ENCODE measurements at regions not wholly inside any gene's neighbourhood (a gene's known extent, or its start where the extent isn't known, plus 50 kb on each side); places are given as distances from the start of the nearest gene placed in this dataset.
"Not testable (repeated sequence)": the region's sequence is repeated elsewhere in the genome, so short reads cannot be mapped to it uniquely, and the experiment has no call there.

DNA sequence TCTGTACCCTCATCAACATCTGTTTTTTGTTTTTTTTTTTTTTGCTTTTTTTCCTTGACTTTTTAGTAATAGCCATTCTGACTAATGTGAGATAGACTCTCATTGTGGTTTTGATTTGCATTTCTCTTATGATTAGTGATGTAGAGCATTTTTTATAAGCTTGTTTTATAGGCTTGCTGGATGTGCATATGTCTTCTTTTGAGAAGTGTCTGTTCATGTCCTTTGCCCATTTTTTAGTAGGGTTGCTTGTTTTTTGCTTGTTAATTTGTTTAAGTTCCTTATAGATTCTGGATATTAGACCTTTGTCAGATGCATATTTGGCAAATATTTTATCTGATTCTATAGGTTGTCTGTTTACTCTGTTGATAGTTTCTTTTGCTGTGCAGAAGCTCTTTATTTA, 53.5 kb upstream of the FAR1 start:
- DNase-seq: not testable (repeated sequence)

DNA sequence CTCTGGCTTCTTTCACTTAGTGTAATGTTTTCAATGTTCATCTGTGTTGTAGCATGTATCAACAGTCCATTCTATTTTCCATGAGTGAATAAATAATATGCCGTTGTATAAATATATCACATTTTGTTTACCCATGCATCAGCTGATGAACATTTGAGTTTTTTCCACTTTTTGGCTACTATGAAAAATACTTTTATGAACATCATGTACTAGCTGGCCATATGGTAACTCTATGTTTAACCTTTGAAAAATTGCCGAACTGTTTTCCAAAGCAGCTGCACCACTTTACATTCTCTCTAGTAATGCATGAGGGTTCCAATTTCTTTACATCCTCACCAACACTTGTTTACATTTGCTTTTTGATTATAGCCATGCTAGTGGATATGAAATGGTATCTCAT, 59.8 kb upstream of the FAR1 start:
- DNase-seq: no peak

DNA sequence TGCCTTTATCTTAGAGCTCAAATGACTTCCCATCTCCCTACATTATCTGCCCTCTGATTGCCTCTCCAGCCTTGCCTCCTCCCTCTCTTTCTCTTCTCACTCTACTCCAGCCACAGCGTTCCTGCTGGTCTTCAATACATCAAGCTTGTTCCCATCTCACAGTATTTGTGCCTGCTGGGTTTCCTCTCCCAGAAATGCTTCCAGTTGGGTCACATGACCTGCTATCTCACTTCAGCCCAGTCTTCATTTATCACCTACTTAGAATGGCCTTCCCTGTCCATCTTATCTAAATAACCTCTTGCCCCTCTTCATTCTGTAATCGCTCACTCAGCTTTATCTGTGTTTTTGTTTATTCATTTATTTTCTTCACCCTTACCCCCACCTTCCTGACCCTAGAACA, 61.8 kb upstream of the FAR1 start:
- DNase-seq: no peak

DNA sequence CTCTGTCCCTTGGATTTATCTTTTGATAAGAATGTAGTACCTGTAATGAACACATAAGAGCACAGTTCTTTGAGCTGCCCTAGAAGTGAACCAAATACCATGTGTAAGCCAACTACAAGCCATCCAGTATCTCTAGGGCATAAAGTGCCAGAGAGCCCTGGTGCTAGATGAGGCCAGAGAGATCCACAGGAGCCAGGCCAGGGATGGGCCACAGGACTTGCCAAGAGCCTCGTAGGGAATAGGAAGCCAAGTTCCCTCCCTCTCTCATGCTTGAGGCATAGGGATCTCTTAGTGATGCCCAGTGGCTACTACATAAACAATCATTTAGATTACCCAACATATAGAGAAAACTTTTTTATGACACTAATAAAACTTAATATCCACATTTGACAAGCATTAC, 64.8 kb upstream of the FAR1 start:
- DNase-seq: no peak

GRCh38 chr11:13602844-13603243, 65.6 kb upstream of the FAR1 start:
- no peak for DNase-seq

DNA sequence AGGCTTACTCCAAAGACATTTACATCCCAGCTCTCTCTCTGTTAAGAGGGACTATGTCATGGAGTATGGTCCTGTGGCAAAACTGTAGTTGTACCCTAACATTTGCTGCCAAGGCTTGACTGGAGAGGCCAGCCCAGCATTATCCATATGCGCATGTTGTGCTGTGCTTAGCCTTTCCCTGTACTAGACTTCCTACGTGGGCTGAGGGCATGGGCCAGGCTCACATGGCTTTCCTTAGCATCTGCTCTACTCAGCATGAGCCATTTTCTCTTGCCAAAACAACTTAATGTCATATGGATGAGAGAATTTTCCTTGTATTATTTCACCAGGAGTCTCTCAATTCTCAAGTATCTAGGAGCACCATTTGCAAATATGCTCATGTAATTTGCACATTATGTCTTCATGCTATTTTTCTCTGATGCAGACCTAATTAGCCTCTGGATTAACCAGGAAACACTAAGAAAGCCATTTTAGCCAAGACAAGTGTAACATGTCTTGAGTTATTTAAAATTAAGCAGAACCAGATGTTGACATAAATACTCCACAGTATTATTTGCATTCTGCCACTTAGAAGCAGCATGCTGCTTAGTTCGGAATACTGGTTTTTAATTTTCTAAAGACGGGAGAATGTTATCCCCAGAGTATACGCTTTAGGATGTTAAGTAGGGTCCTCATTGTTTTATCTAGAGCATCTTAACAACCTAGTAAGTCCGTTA, 71.7 kb upstream of the FAR1 start:
- DNase-seq: no peak

DNA sequence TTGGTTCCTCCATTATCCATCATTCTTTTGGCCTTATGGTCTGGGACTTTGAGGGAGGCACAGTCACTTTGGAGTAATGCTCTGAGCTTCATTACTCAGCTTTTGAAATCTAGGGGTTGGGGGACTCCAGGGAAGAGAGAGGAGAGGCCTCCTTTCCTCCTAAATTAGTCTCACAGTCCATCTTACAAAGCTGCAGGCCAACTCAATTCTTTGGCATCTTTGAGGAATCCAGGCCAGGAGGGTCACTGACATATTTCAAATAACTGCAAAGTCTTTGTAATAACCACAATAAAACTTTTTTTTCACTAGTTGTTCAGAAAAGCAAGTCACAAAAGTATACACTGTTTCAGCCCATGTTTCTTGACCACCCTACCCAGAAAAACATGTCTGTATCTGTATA, 73.3 kb upstream of the FAR1 start:
- no peak for DNase-seq

- no peak for DNase-seq
Measured at GRCh38 chr11:13594044-13594443, 74.4 kb upstream of the FAR1 start.

- DNase-seq: no peak
Measured at GRCh38 chr11:13578514-13579140, 82.8 kb upstream of the PTH start.

- DNase-seq: no peak
Measured at GRCh38 chr11:13577881-13578280, 82.1 kb upstream of the PTH start.

DNA sequence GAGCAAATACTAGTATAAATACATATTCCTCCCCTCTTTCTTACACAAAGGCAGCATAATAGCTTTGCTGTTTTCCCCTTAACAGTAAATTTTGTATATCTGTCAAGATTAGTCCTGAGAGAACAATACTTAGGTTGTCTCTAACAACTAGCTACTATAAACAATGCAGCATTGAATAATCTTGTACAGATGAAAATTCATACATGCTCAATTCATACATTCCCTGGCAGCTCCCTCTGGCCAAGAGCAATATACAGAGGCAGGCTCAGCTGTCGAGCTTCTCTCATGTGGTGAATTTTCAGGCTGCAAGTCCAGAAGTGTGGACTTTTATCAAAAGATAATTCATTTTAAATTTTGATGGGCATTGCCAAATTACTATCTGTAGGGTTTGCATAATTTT, 81.2 kb upstream of the PTH start:
- DNase-seq: no peak

GRCh38 chr11:13575385-13575784, 79.6 kb upstream of the PTH start:
- DNase-seq: not testable (repeated sequence)

- no peak for DNase-seq
Measured at GRCh38 chr11:13567551-13567950, 71.8 kb upstream of the PTH start.

DNA sequence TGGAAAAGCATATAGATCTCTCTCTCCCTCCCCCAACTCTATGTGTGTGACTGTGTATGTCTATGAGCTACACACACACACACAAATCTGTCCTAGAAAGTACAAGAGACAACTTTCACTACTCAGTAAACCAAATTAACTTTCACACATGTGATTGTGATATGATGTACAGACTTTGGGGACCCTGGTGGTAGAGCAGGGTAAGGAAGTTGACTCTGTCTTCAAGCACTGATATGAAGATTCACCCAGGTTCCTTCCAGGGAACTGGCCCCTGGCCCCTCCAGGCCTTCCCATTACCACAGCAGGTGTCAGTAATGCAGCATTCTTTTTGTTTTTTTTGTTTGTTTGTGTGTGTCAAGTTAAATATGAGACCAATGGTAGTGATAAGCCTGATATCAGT, 66.1 kb upstream of the PTH start:
- no peak for DNase-seq

GRCh38 chr11:13560341-13560740, 64.5 kb upstream of the PTH start:
- not testable (repeated sequence) for DNase-seq

DNA sequence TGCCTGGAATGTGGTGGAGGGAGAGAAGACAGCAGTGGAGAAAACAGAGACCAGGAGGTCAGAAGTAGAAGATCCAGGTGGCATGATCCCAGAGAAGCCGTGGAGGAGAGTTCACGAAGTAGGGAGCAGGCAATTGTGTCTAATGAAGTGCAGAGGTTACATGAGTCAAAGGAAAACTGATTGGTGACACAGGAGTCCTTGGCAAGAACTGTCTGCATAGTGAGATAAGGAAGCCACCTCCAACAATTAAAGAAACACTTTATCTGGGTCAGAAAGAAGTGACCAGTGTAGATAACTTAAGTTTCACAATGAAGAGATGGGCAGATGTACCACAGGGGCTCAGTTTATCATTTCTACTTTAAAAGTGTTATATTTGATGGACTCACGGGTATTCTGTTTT, 57.0 kb upstream of the PTH start:
- DNase-seq: no peak

GRCh38 chr11:13551834-13552233, 56.0 kb upstream of the PTH start:
- DNase-seq: no peak

DNA sequence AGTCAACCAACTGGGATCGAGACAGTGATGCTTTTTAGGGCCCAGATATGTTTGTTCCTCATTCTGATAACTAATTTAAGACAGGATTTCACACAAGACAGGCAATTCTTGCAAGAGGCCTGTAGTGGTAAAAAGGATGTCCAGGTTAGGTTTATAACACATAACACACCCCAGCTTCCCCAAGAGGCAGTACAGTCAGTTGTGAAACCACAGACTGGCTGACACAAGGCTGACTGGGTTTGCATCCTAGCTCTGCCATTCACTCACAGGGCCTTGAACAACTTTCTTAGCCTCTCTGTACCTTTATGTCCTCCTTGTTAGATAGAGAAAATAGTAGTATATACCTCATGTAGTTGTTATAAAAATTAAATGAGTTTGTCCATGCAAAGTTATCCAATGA, 55.0 kb upstream of the PTH start:
- peak in 1 of 5 experiments; percentile 0 for DNase-seq

- not testable (repeated sequence) for DNase-seq
Measured at GRCh38 chr11:13546092-13546491, 50.3 kb upstream of the PTH start.
